ENCODE measurements at regions not wholly inside any gene's neighbourhood (a gene's known extent, or its start where the extent isn't known, plus 50 kb on each side); places are given as distances from the start of the nearest gene placed in this dataset.
"Not testable (repeated sequence)": the region's sequence is repeated elsewhere in the genome, so short reads cannot be mapped to it uniquely, and the experiment has no call there.

- in situ Hi-C loops (cut with HindIII; ENCODE audit: low sequenced_read_pairs): no loop called here
Measured at GRCh38 chr3:82128271-82128670, 366.8 kb upstream of the GBE1 start.

GRCh38 chr3:82122554-82123345 is 361.3 kb upstream of the GBE1 start:
- in situ Hi-C loops (cut with HindIII; ENCODE audit: low sequenced_read_pairs): no loop called here

- in situ Hi-C loops (cut with HindIII; ENCODE audit: low sequenced_read_pairs): no loop called here
Measured at GRCh38 chr3:82114589-82114988, 353.1 kb upstream of the GBE1 start.

GRCh38 chr3:82110721-82111120 is 349.3 kb upstream of the GBE1 start:
- in situ Hi-C loops (cut with HindIII; ENCODE audit: low sequenced_read_pairs): not testable (repeated sequence)

GRCh38 chr3:82103241-82103640 is 341.8 kb upstream of the GBE1 start:
- in situ Hi-C loops (cut with HindIII; ENCODE audit: low sequenced_read_pairs): no loop called here

- in situ Hi-C loops (cut with HindIII; ENCODE audit: low sequenced_read_pairs): no loop called here
Measured at GRCh38 chr3:82100378-82100777, 338.9 kb upstream of the GBE1 start.

GRCh38 chr3:82093641-82094040 is 332.2 kb upstream of the GBE1 start:
- in situ Hi-C loops (cut with HindIII; ENCODE audit: low sequenced_read_pairs): no loop called here

GRCh38 chr3:82088749-82089148 is 327.3 kb upstream of the GBE1 start:
- in situ Hi-C loops (cut with HindIII; ENCODE audit: low sequenced_read_pairs): no loop called here

- in situ Hi-C loops (cut with HindIII; ENCODE audit: low sequenced_read_pairs): no loop called here
Measured at GRCh38 chr3:82087958-82088357, 326.5 kb upstream of the GBE1 start.

GRCh38 chr3:82085851-82086475 is 324.5 kb upstream of the GBE1 start:
- in situ Hi-C loops (cut with HindIII; ENCODE audit: low sequenced_read_pairs): no loop called here

GRCh38 chr3:82085356-82085755 is 323.9 kb upstream of the GBE1 start:
- in situ Hi-C loops (cut with HindIII; ENCODE audit: low sequenced_read_pairs): no loop called here

- in situ Hi-C loops (cut with HindIII; ENCODE audit: low sequenced_read_pairs): no loop called here
Measured at GRCh38 chr3:82084824-82085223, 323.4 kb upstream of the GBE1 start.

GRCh38 chr3:82082796-82083195 is 321.4 kb upstream of the GBE1 start:
- in situ Hi-C loops (cut with HindIII; ENCODE audit: low sequenced_read_pairs): no loop called here

- in situ Hi-C loops (cut with HindIII; ENCODE audit: low sequenced_read_pairs): no loop called here
Measured at GRCh38 chr3:82081351-82081750, 319.9 kb upstream of the GBE1 start.

GRCh38 chr3:82080792-82081191 is 319.3 kb upstream of the GBE1 start:
- in situ Hi-C loops (cut with HindIII; ENCODE audit: low sequenced_read_pairs): no loop called here

- in situ Hi-C loops (cut with HindIII; ENCODE audit: low sequenced_read_pairs): no loop called here
Measured at GRCh38 chr3:82080261-82080660, 318.8 kb upstream of the GBE1 start.

GRCh38 chr3:82079335-82079890 is 318.0 kb upstream of the GBE1 start:
- in situ Hi-C loops (cut with HindIII; ENCODE audit: low sequenced_read_pairs): no loop called here

- in situ Hi-C loops (cut with HindIII; ENCODE audit: low sequenced_read_pairs): no loop called here
Measured at GRCh38 chr3:82078246-82078645, 316.8 kb upstream of the GBE1 start.

GRCh38 chr3:82067420-82067819 is 306.0 kb upstream of the GBE1 start:
- in situ Hi-C loops (cut with HindIII; ENCODE audit: low sequenced_read_pairs): no loop called here

- in situ Hi-C loops (cut with HindIII; ENCODE audit: low sequenced_read_pairs): no loop called here
Measured at GRCh38 chr3:82058809-82059208, 297.4 kb upstream of the GBE1 start.

- in situ Hi-C loops (cut with HindIII; ENCODE audit: low sequenced_read_pairs): no loop called here
Measured at GRCh38 chr3:82055792-82056191, 294.3 kb upstream of the GBE1 start.

- in situ Hi-C loops (cut with HindIII; ENCODE audit: low sequenced_read_pairs): no loop called here
Measured at GRCh38 chr3:82054849-82055248, 293.4 kb upstream of the GBE1 start.
